ENCODE measurements at regions not wholly inside any gene's neighbourhood (a gene's known extent, or its start where the extent isn't known, plus 50 kb on each side); places are given as distances from the start of the nearest gene placed in this dataset.

DNA sequence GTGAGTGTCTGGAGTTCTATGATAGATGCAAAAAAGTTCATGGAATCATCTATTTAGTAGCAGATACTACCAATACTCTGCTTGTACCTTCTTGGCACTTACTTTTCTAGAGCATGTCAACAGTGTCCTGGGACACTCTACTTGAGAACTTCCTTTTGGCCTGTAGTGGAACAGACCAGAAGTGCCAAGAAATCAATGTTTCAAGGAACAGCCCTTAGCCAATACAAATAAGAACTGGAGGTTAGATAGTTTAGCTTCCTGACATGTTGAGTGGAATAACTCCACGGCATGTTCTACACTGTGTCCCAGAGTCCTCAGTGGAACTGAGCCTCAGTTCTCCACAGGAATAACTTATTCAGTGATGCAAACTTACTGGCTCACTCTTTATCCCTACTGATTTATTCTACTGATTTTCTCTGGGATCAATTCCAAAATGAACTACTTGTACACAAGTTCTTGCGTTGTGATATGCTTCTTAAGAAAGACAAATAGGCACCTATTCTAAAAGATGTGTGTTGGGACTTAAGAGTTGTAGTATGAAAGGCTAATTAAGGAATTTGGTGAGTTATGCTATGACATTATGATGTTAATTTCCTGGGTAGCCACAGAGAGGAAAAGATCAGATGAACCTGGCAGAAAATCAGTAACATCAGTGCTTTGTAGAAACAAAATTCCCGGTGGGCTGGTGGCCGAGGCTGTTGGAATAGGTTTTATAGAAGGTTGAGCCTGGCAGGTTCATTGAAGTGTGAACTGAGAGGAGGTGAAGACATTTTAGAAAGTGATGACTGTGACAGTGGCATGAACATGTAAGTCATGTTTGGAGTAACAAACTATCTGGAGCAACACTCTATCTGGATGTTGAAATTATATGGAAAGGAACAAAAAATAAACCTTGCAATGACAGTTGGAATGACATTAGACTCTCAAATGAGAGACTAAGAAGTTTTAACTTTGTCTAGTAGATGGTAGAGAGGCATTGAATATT is 101.8 kb upstream of the RBMS3 start:
- H3K9me3 ChIP-seq (replicated peaks; ENCODE audit: control insufficient read depth, insufficient read depth, low read length), result no peaks in the 10 kb centered on the region
- CTCF ChIA-PET, result no interaction called here
- FAIRE-seq, result no peak
- RAD21 ChIA-PET (ENCODE audit: unreplicated experiment), result no interaction called here
- intact Hi-C loops (cut with micrococcal nuclease; ENCODE audit: unreplicated experiment), result no loop called here
- 14% methylated on average over 4 of the region's 4 CpGs for WGBS (ENCODE audit: insufficient coverage, insufficient replicate concordance, low lambda C conversion rate, missing lambda C conversion rate)
- H3K79me2 ChIP-seq (ENCODE audit: control insufficient read depth, insufficient read depth, low read length), result no peaks in the 10 kb centered on the region
- no peak overlapping the region for H3K9ac ChIP-seq (ENCODE audit: control insufficient read depth, insufficient read depth, low read length)
- TF ChIP-seq PML (IDR thresholded peaks at IDR 0.05; ENCODE audit: low read length), result no peak
- no peak for TF ChIP-seq CBFB (IDR thresholded peaks at IDR 0.05; ENCODE audit: low read depth)
- TF ChIP-seq IRF4 (IDR thresholded peaks at IDR 0.05; ENCODE audit: low read depth, low read length), result no peak
- TF ChIP-seq LARP7 (IDR thresholded peaks at IDR 0.05), result no peak
- TF ChIP-seq RFX5 (IDR thresholded peaks at IDR 0.05; ENCODE audit: low read depth, low read length), result no peak
- no peak for TF ChIP-seq ZNF24 (IDR thresholded peaks at IDR 0.05)
- no peak for TF ChIP-seq EP300 (IDR thresholded peaks at IDR 0.05; ENCODE audit: borderline replicate concordance in 1 of 2, control insufficient read depth in 1 of 2, low read depth in 2 of 2, low read length in 2 of 2)
- TF ChIP-seq ZNF622 (IDR thresholded peaks at IDR 0.05), result no peak
- TF ChIP-seq SIN3A (IDR thresholded peaks at IDR 0.05; ENCODE audit: low read depth, low read length), result no peak
- no peak for TF ChIP-seq SP1 (IDR thresholded peaks at IDR 0.05; ENCODE audit: low read depth, low read length)
- TF ChIP-seq, protein P1, sequence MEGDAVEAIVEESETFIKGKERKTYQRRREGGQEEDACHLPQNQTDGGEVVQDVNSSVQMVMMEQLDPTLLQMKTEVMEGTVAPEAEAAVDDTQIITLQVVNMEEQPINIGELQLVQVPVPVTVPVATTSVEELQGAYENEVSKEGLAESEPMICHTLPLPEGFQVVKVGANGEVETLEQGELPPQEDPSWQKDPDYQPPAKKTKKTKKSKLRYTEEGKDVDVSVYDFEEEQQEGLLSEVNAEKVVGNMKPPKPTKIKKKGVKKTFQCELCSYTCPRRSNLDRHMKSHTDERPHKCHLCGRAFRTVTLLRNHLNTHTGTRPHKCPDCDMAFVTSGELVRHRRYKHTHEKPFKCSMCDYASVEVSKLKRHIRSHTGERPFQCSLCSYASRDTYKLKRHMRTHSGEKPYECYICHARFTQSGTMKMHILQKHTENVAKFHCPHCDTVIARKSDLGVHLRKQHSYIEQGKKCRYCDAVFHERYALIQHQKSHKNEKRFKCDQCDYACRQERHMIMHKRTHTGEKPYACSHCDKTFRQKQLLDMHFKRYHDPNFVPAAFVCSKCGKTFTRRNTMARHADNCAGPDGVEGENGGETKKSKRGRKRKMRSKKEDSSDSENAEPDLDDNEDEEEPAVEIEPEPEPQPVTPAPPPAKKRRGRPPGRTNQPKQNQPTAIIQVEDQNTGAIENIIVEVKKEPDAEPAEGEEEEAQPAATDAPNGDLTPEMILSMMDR (IDR thresholded peaks at IDR 0.05 in 2 of 3, conservative IDR thresholded peaks at IDR 0.05 in 1 of 3; ENCODE audit: control insufficient read depth in 2 of 3, extremely low read depth in 1 of 3, insufficient read depth in 1 of 3, low read depth in 3 of 3, low read length in 3 of 3), result no peak
- H3K36me3 ChIP-seq (ENCODE audit: control insufficient read depth in 2 of 2, insufficient read depth in 2 of 2, low read length in 1 of 2), result no peaks in the 10 kb centered on the region
- SMC1A ChIA-PET (ENCODE audit: uncharacterized antibody, unreplicated experiment), result interaction anchor here (0.6 kb wide), 1 partner anchor 12 kb away, joined by 3 read pairs; no protein-coding TSS in a partner anchor
- H3K27me3 ChIP-seq (replicated peaks in 1 of 2; ENCODE audit: control insufficient read depth in 2 of 2, insufficient read depth in 2 of 2, low read length in 1 of 2), result no peaks in the 10 kb centered on the region
- POLR2A ChIA-PET, result no interaction called here
- H2AFZ ChIP-seq (ENCODE audit: control insufficient read depth, low read depth, low read length), result no peak overlapping the region
- in situ Hi-C loops (cut with MboI), result no loop called here
- no peaks in the 10 kb centered on the region for H4K20me1 ChIP-seq (ENCODE audit: control insufficient read depth, insufficient read depth)
- no peak overlapping the region for H3K27ac ChIP-seq (ENCODE audit: control insufficient read depth, insufficient read depth)
- H3K4me2 ChIP-seq (ENCODE audit: control insufficient read depth, insufficient read depth), result no peak overlapping the region
- no peak for ATAC-seq
- H3K4me1 ChIP-seq (ENCODE audit: control insufficient read depth, insufficient read depth, low read length), result no peaks in the 10 kb centered on the region
- no peak for DNase-seq (ENCODE audit: low read depth, low spot score)
- no TSS peak for BruUV-seq (replicated peaks)
- H3K4me3 ChIP-seq, result no peak overlapping the region

Measured in GM12878 (cell line).